Liver (tissue), 8 donors: ENCODE measurements at regions not wholly inside any gene's neighbourhood (a gene's known extent, or its start where the extent isn't known, plus 50 kb on each side); places are given as distances from the start of the nearest gene placed in this dataset.

Experiments
- DNase-seq: peaks from one replicate; pipeline ENCODE4 v3.0.0-alpha.2; 2017; ENCODE audit warnings: low spot score
- H3K27ac ChIP-seq, 2 donors: one replicate each; pipeline ENCODE4 v1.7.0; 2013; ENCODE audit warnings: inconsistent platforms in 2 of 2, low read length in 2 of 2, control low read depth in 1 of 2, low read depth in 1 of 2, mild to moderate bottlenecking in 1 of 2
- H3K27me3 ChIP-seq, 4 donors: one replicate each; pipeline versions ENCODE4 v1.6.1 to v1.7.0; 2013; ENCODE audit warnings: low read length in 3 of 4, inconsistent platforms in 1 of 4, mild to moderate bottlenecking in 1 of 4, moderate library complexity in 1 of 4; ENCODE audit not compliant: control insufficient read depth in 4 of 4, insufficient read depth in 4 of 4
- H3K36me3 ChIP-seq, 4 donors: one replicate each; pipeline versions ENCODE4 v1.6.1 to v1.7.0; 2013; ENCODE audit warnings: low read length in 3 of 4, mild to moderate bottlenecking in 3 of 4, low read depth in 1 of 4, moderate library complexity in 1 of 4; ENCODE audit not compliant: control insufficient read depth in 4 of 4, insufficient read depth in 3 of 4
- H3K4me1 ChIP-seq, 4 donors: one replicate each; pipeline versions ENCODE4 v1.6.1 to v1.7.0; 2013; ENCODE audit warnings: low read length in 3 of 4, mild to moderate bottlenecking in 3 of 4, moderate library complexity in 1 of 4; ENCODE audit not compliant: control insufficient read depth in 4 of 4, insufficient read depth in 4 of 4
- H3K4me3 ChIP-seq, 3 donors: one replicate each; pipeline versions ENCODE4 v1.6.1 to v1.7.0; 2013; ENCODE audit warnings: low read length in 3 of 3, control low read depth in 1 of 3, low read depth in 1 of 3, mild to moderate bottlenecking in 1 of 3
- H3K9ac ChIP-seq, 2 donors: one replicate each; pipeline ENCODE4 v1.7.0; 2013; ENCODE audit warnings: low read length in 2 of 2, mild to moderate bottlenecking in 2 of 2, moderate library complexity in 2 of 2, control low read depth in 1 of 2, low read depth in 1 of 2
- H3K9me3 ChIP-seq, 4 donors: one replicate each; pipeline versions ENCODE4 v1.6.1 to v1.7.0; 2013; ENCODE audit warnings: low read length in 3 of 4; ENCODE audit not compliant: control insufficient read depth in 4 of 4
- CTCF ChIP-seq: fragments of 150-350 bp; IDR thresholded peaks from 2 replicates; pipeline ENCODE4 v1.5.1; 2017; ENCODE audit warnings: improper control_type of control experiment, low read depth, low read length; ENCODE audit not compliant: missing input control
- EGR1 ChIP-seq, 2 donors: IDR thresholded peaks; 2 replicates each; pipeline ENCODE4 v1.6.1; 2016 to 2018; ENCODE audit warnings: antibody characterized with exemption in 2 of 2, low read depth in 2 of 2
- FOXA1 ChIP-seq: IDR thresholded peaks from 2 replicates; pipeline ENCODE4 v1.6.1; 2016; ENCODE audit warnings: antibody characterized with exemption
- FOXA2 ChIP-seq: IDR thresholded peaks from 2 replicates; pipeline ENCODE4 v1.6.1; 2016; ENCODE audit warnings: antibody characterized with exemption
- GABPA ChIP-seq, 2 donors: IDR thresholded peaks in 1 of 2; conservative IDR thresholded peaks in 1 of 2; 2 replicates each; pipeline ENCODE4 v1.6.1; 2016; ENCODE audit warnings: antibody characterized with exemption in 2 of 2, mild to moderate bottlenecking in 1 of 2, moderate library complexity in 1 of 2
- HNF4A ChIP-seq, 2 donors: conservative IDR thresholded peaks; 2 replicates each; pipeline ENCODE4 v1.6.1; 2016; ENCODE audit warnings: antibody characterized with exemption in 2 of 2, mild to moderate bottlenecking in 2 of 2
- HNF4G ChIP-seq: IDR thresholded peaks from 2 replicates; pipeline ENCODE4 v1.6.1; 2016; ENCODE audit warnings: antibody characterized with exemption
- JUND ChIP-seq, 2 donors: IDR thresholded peaks; 2 replicates each; pipeline ENCODE4 v1.6.1; 2016; ENCODE audit warnings: antibody characterized with exemption in 2 of 2
- MAX ChIP-seq: IDR thresholded peaks from 2 replicates; pipeline ENCODE4 v1.6.1; 2016; ENCODE audit warnings: antibody characterized with exemption
- NR2F2 ChIP-seq: IDR thresholded peaks from 2 replicates; pipeline ENCODE4 v1.6.1; 2016; ENCODE audit warnings: antibody characterized with exemption
- RXRA ChIP-seq, 2 donors: IDR thresholded peaks; 2 replicates each; pipeline ENCODE4 v1.6.1; 2017 to 2018; ENCODE audit warnings: antibody characterized with exemption in 2 of 2, mild to moderate bottlenecking in 1 of 2
- SP1 ChIP-seq: IDR thresholded peaks from 2 replicates; pipeline ENCODE4 v1.6.1; 2018; ENCODE audit warnings: antibody characterized with exemption, mild to moderate bottlenecking
- TAF1 ChIP-seq: conservative IDR thresholded peaks from 2 replicates; pipeline ENCODE4 v1.6.1; 2016; ENCODE audit warnings: antibody characterized with exemption, mild to moderate bottlenecking
- YY1 ChIP-seq: IDR thresholded peaks from 2 replicates; pipeline ENCODE4 v1.6.1; 2016; ENCODE audit warnings: antibody characterized with exemption, mild to moderate bottlenecking
- WGBS: extraction: QIAGEN DNeasy Blood & Tissue Kit; methylation state at CpG from one replicate; pipeline ENCODE4 v1.1.7; 2013; 5-methylcytosine and 5-hydroxymethylcytosine counted together
- TF ChIP-seq, protein P1 (sequence below): IDR thresholded peaks from 2 replicates; pipeline ENCODE4 v1.6.1; 2016; ENCODE audit warnings: antibody characterized with exemption, mild to moderate bottlenecking
- TF ChIP-seq, protein P2 (sequence below): IDR thresholded peaks from 2 replicates; pipeline ENCODE4 v1.6.1; 2016; ENCODE audit warnings: antibody characterized with exemption
- TF ChIP-seq, protein P3 (sequence below): IDR thresholded peaks from 2 replicates; pipeline ENCODE4 v1.6.1; 2016; ENCODE audit warnings: antibody characterized with exemption
- donor health status: healthy.
- donor health status: healthy.
- donor health status: healthy.
- donor health status: healthy.
- donor health status: healthy.

DNA sequence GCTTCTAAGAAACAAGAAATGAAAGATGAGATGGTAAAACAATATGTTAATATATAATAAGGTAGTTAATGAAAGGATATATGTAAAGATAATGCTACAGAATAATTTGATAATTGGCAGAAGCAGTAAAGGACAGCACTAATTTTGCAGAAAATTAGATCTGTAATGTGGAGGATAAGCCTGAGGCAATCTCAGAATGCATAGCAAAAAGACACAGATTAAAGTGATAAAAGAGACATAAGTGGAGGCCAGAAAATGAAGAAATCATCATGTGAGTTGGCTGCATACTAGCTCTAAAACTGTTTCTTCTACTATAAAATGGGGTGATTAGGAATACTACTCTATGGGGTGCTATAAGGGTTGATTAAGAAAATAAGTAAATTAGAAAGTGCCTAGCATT lies 225.9 kb downstream of the SEC61B start:
- Histone ChIP-seq H3K36me3 (no peaks in the 10 kb centered on the region), H3K27ac (no peak overlapping the region)
- TF ChIP-seq HNF4G (no peak), SP1 (no peak)

DNA sequence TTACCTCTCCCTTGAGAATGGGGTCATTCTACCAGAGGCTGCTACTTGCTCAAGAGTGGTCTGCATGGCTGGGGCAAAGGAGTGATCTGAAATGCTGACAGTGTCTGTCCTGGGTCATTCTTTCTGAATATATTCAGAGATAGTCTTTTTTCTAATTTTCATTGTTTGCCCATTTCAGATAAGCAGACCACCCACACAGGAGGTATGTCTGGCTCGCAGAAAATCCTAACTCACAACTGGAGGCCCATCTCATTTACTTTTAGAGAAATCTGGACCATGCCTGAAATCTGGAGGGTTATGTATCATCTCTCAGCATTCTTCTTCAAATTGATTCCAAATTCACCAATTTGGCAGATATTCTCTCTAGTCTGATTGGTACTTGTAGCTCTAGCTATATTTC lies 227.6 kb downstream of the SEC61B start:
- Histone ChIP-seq H3K9ac (no peak overlapping the region), H3K36me3 (no peaks in the 10 kb centered on the region), H3K9me3 (no peaks in the 10 kb centered on the region), H3K4me3 (no peak overlapping the region), H3K27me3 (no peaks in the 10 kb centered on the region), H3K4me1 (no peaks in the 10 kb centered on the region), H3K27ac (no peak overlapping the region)
- 72% methylated on average over 1 of the region's 1 CpG for WGBS
- TF ChIP-seq NR2F2 (no peak), MAX (no peak), YY1 (no peak), TAF1 (no peak), HNF4G (no peak), CTCF (no peak), EGR1 (IDR thresholded peaks at IDR 0.05; ENCODE audit: low read depth in 2 of 2) (no peak)
- TF ChIP-seq, protein P1, sequence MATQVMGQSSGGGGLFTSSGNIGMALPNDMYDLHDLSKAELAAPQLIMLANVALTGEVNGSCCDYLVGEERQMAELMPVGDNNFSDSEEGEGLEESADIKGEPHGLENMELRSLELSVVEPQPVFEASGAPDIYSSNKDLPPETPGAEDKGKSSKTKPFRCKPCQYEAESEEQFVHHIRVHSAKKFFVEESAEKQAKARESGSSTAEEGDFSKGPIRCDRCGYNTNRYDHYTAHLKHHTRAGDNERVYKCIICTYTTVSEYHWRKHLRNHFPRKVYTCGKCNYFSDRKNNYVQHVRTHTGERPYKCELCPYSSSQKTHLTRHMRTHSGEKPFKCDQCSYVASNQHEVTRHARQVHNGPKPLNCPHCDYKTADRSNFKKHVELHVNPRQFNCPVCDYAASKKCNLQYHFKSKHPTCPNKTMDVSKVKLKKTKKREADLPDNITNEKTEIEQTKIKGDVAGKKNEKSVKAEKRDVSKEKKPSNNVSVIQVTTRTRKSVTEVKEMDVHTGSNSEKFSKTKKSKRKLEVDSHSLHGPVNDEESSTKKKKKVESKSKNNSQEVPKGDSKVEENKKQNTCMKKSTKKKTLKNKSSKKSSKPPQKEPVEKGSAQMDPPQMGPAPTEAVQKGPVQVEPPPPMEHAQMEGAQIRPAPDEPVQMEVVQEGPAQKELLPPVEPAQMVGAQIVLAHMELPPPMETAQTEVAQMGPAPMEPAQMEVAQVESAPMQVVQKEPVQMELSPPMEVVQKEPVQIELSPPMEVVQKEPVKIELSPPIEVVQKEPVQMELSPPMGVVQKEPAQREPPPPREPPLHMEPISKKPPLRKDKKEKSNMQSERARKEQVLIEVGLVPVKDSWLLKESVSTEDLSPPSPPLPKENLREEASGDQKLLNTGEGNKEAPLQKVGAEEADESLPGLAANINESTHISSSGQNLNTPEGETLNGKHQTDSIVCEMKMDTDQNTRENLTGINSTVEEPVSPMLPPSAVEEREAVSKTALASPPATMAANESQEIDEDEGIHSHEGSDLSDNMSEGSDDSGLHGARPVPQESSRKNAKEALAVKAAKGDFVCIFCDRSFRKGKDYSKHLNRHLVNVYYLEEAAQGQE: no peak
- DNase-seq: no peak

More for the DNA sequence above, 225.9 kb downstream of the SEC61B start:
- DNase-seq: no peak
- Histone ChIP-seq H3K27me3 (no peaks in the 10 kb centered on the region), H3K9me3 (no peaks in the 10 kb centered on the region), H3K9ac (no peak overlapping the region), H3K4me3 (no peak overlapping the region), H3K4me1 (no peaks in the 10 kb centered on the region)

GRCh38 chr9:99451112-99451606 lies 229.1 kb downstream of the SEC61B start:
- no peaks in the 10 kb centered on the region for H3K9me3 ChIP-seq
- no peaks in the 10 kb centered on the region for H3K4me1 ChIP-seq
- no peaks in the 10 kb centered on the region for H3K27me3 ChIP-seq
- DNase-seq: no peak
- H3K4me3 ChIP-seq: no peak overlapping the region
- no peak overlapping the region for H3K27ac ChIP-seq
- H3K36me3 ChIP-seq: no peaks in the 10 kb centered on the region
- 70% methylated on average over 4 of the region's 4 CpGs for WGBS
- no peak overlapping the region for H3K9ac ChIP-seq
- TF ChIP-seq SP1 (no peak), GABPA (IDR thresholded peaks at IDR 0.05 in 1 of 2, conservative IDR thresholded peaks at IDR 0.05 in 1 of 2) (no peak), TAF1 (no peak), EGR1 (IDR thresholded peaks at IDR 0.05; ENCODE audit: low read depth in 2 of 2) (no peak), FOXA2 (no peak), CTCF (no peak), JUND (IDR thresholded peaks at IDR 0.05) (no peak), RXRA (IDR thresholded peaks at IDR 0.05) (no peak), HNF4G (no peak), YY1 (no peak), MAX (no peak), HNF4A (conservative IDR thresholded peaks at IDR 0.05) (no peak), FOXA1 (no peak), NR2F2 (no peak)
- TF ChIP-seq, protein P2, sequence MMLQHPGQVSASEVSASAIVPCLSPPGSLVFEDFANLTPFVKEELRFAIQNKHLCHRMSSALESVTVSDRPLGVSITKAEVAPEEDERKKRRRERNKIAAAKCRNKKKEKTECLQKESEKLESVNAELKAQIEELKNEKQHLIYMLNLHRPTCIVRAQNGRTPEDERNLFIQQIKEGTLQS: no peak
- TF ChIP-seq, protein P3, sequence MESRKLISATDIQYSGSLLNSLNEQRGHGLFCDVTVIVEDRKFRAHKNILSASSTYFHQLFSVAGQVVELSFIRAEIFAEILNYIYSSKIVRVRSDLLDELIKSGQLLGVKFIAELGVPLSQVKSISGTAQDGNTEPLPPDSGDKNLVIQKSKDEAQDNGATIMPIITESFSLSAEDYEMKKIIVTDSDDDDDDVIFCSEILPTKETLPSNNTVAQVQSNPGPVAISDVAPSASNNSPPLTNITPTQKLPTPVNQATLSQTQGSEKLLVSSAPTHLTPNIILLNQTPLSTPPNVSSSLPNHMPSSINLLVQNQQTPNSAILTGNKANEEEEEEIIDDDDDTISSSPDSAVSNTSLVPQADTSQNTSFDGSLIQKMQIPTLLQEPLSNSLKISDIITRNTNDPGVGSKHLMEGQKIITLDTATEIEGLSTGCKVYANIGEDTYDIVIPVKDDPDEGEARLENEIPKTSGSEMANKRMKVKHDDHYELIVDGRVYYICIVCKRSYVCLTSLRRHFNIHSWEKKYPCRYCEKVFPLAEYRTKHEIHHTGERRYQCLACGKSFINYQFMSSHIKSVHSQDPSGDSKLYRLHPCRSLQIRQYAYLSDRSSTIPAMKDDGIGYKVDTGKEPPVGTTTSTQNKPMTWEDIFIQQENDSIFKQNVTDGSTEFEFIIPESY: no peak
